Urothelium cell line (cell line): ENCODE measurements at regions not wholly inside any gene's neighbourhood (a gene's known extent, or its start where the extent isn't known, plus 50 kb on each side); places are given as distances from the start of the nearest gene placed in this dataset.
"Not testable (repeated sequence)": the region's sequence is repeated elsewhere in the genome, so short reads cannot be mapped to it uniquely, and the experiment has no call there.

Experiments used
- DNase-seq: peaks from one replicate; pipeline ENCODE4 v3.0.0; 2011; ENCODE audit warnings: low spot score, mixed read lengths
- FAIRE-seq: peaks from 2 replicates; lab custom pipeline; 2011; peaks lifted over from hg19 to GRCh38; lab: Jason Lieb, UNC

GRCh38 chr11:15300341-15300740 is 185.6 kb downstream of the INSC start:
- FAIRE-seq (no peak), DNase-seq (no peak)

- no peak for FAIRE-seq
- no peak for DNase-seq
Measured at GRCh38 chr11:15307619-15308024, 192.9 kb downstream of the INSC start.

- FAIRE-seq = no peak
- no peak for DNase-seq
Measured at GRCh38 chr11:15308840-15309239, 194.1 kb downstream of the INSC start.

- no peak for FAIRE-seq
- no peak for DNase-seq
Measured at GRCh38 chr11:15309296-15309695, 194.6 kb downstream of the INSC start.

GRCh38 chr11:15313862-15314261 is 199.1 kb downstream of the INSC start:
- DNase-seq (no peak), FAIRE-seq (no peak)

- FAIRE-seq = no peak
- no peak for DNase-seq
Measured at GRCh38 chr11:15318814-15319213, 204.1 kb downstream of the INSC start.

- FAIRE-seq = no peak
- no peak for DNase-seq
Measured at GRCh38 chr11:15326520-15326919, 211.8 kb downstream of the INSC start.

GRCh38 chr11:15327786-15328231 is 213.1 kb downstream of the INSC start:
- peak; percentile 74 for DNase-seq

GRCh38 chr11:15333407-15333806 is 218.7 kb downstream of the INSC start:
- DNase-seq = no peak

More at GRCh38 chr11:15327786-15328231, 213.1 kb downstream of the INSC start:
- peak; percentile 68 for FAIRE-seq

GRCh38 chr11:15334766-15335165 is 220.0 kb downstream of the INSC start:
- FAIRE-seq (no peak), DNase-seq (no peak)

More at GRCh38 chr11:15333407-15333806, 218.7 kb downstream of the INSC start:
- no peak for FAIRE-seq

- no peak for DNase-seq
- FAIRE-seq = no peak
Measured at GRCh38 chr11:15336021-15336420, 221.3 kb downstream of the INSC start.

GRCh38 chr11:15339302-15339701 is 224.6 kb downstream of the INSC start:
- FAIRE-seq (no peak), DNase-seq (no peak)

- FAIRE-seq = no peak
- DNase-seq = no peak
Measured at GRCh38 chr11:15341587-15341986, 226.9 kb downstream of the INSC start.

- DNase-seq (no peak), FAIRE-seq (no peak)
Measured at GRCh38 chr11:15342163-15342562, 227.4 kb downstream of the INSC start.

GRCh38 chr11:15346907-15347306 is 232.2 kb downstream of the INSC start:
- FAIRE-seq = no peak
- DNase-seq = no peak

GRCh38 chr11:15347969-15348734 is 233.4 kb downstream of the INSC start:
- no peak for FAIRE-seq
- no peak for DNase-seq

- FAIRE-seq = no peak
- DNase-seq = no peak
Measured at GRCh38 chr11:15349413-15349812, 234.7 kb downstream of the INSC start.

GRCh38 chr11:15361316-15361715 is 246.6 kb downstream of the INSC start:
- no peak for FAIRE-seq

GRCh38 chr11:15365286-15365685 is 250.6 kb downstream of the INSC start:
- not testable (repeated sequence) for DNase-seq, FAIRE-seq

More at GRCh38 chr11:15361316-15361715, 246.6 kb downstream of the INSC start:
- no peak for DNase-seq

- no peak for FAIRE-seq
- no peak for DNase-seq
Measured at GRCh38 chr11:15367695-15368094, 253.0 kb downstream of the INSC start.

GRCh38 chr11:15370495-15371147 is 255.9 kb downstream of the INSC start:
- FAIRE-seq = no peak

GRCh38 chr11:15371533-15371932 is 256.8 kb downstream of the INSC start:
- no peak for FAIRE-seq
- no peak for DNase-seq

More at GRCh38 chr11:15370495-15371147, 255.9 kb downstream of the INSC start:
- no peak for DNase-seq
